ENCODE measurements at regions not wholly inside any gene's neighbourhood (a gene's known extent, or its start where the extent isn't known, plus 50 kb on each side); places are given as distances from the start of the nearest gene placed in this dataset.

- peaks cover 53% of the 10 kb centered on the region for H3K4me1 ChIP-seq (ENCODE audit: insufficient read depth, low read length)
- no peak overlapping the region for H3K27ac ChIP-seq (ENCODE audit: extremely low read length, insufficient read depth, low read length)
- no peak for FAIRE-seq
- H3K9ac ChIP-seq (ENCODE audit: insufficient read depth, low read depth, low read length): no peak overlapping the region
- ATAC-seq: no peak
- no TSS peak for BruUV-seq (replicated peaks)
- H4K20me1 ChIP-seq (ENCODE audit: insufficient read depth, low read length): no peaks in the 10 kb centered on the region
- H3K4me2 ChIP-seq (ENCODE audit: low read depth, low read length): no peak overlapping the region
- no peak overlapping the region for H2AFZ ChIP-seq (ENCODE audit: low read length)
- no peak overlapping the region for H3K4me3 ChIP-seq (replicated peaks in 1 of 3; ENCODE audit: insufficient read depth in 1 of 3, low read depth in 2 of 3, low read length in 3 of 3)
- intact Hi-C loops (cut with micrococcal nuclease; ENCODE audit: unreplicated experiment): no loop called here
- WGBS (ENCODE audit: low lambda C conversion rate): 88% methylated on average over 2 of the region's 2 CpGs
- CTCF ChIA-PET (ENCODE audit: low intra/inter-chr PET ratio, low total read pairs): no interaction called here
- in situ Hi-C loops (cut with HindIII; ENCODE audit: extremely low pct_ligation_motif_present, low pct_unique_long_range_greater_than_20kb): no loop called here
- H3K27me3 ChIP-seq (ENCODE audit: control insufficient read depth in 1 of 2, insufficient read depth in 2 of 2, low read length in 2 of 2): no peaks in the 10 kb centered on the region
- peaks cover 8% of the 10 kb centered on the region; the same call in 1 of the 2 replicates for H3K9me3 ChIP-seq (ENCODE audit: low read length)
- no peaks in the 10 kb centered on the region for H3K36me3 ChIP-seq (replicated peaks in 1 of 2; ENCODE audit: control insufficient read depth in 1 of 2, insufficient read depth in 2 of 2, low read length in 2 of 2)
- POLR2A ChIA-PET: no interaction called here
- no peak for DNase-seq (ENCODE audit: low spot score)
- H3K79me2 ChIP-seq (ENCODE audit: insufficient read depth, low read length): no peaks in the 10 kb centered on the region
- TF ChIP-seq ZNF552 (CRISPR knock-in tag; IDR thresholded peaks at IDR 0.05; ENCODE audit: borderline replicate concordance) (no peak), EHMT2 (IDR thresholded peaks at IDR 0.05; ENCODE audit: borderline replicate concordance, low read depth, low read length) (no peak), ZBTB42 (CRISPR knock-in tag; IDR thresholded peaks at IDR 0.05) (no peak), JDP2 (CRISPR knock-in tag; IDR thresholded peaks at IDR 0.05; ENCODE audit: borderline replicate concordance) (no peak), AHR (CRISPR knock-in tag; IDR thresholded peaks at IDR 0.05) (no peak), SALL1 (CRISPR knock-in tag; IDR thresholded peaks at IDR 0.05) (no peak), ZBTB46 (CRISPR knock-in tag; IDR thresholded peaks at IDR 0.05; ENCODE audit: borderline replicate concordance) (no peak), PAWR (CRISPR knock-in tag; IDR thresholded peaks at IDR 0.05; ENCODE audit: borderline replicate concordance) (no peak), ARID5B (CRISPR knock-in tag; IDR thresholded peaks at IDR 0.05) (no peak), ZNF33B (CRISPR knock-in tag; IDR thresholded peaks at IDR 0.05) (no peak), ZNF512B (CRISPR knock-in tag; IDR thresholded peaks at IDR 0.05; ENCODE audit: borderline replicate concordance) (no peak), CEBPZ (IDR thresholded peaks at IDR 0.05; ENCODE audit: low read length) (no peak), FOXO1 (CRISPR knock-in tag; IDR thresholded peaks at IDR 0.05) (no peak), PAX8 (CRISPR knock-in tag; IDR thresholded peaks at IDR 0.05; ENCODE audit: borderline replicate concordance) (no peak)
These were observed 131.8 kb downstream of the MREG start for GRCh38 chr2:215881582-215881981.

Measured in HepG2 (cell line).